ENCODE measurements at regions not wholly inside any gene's neighbourhood (a gene's known extent, or its start where the extent isn't known, plus 50 kb on each side); places are given as distances from the start of the nearest gene placed in this dataset.

GRCh38 chr2:195595825-195596224, 61.2 kb upstream of the SLC39A10 start:
- TF ChIP-seq, protein P1, sequence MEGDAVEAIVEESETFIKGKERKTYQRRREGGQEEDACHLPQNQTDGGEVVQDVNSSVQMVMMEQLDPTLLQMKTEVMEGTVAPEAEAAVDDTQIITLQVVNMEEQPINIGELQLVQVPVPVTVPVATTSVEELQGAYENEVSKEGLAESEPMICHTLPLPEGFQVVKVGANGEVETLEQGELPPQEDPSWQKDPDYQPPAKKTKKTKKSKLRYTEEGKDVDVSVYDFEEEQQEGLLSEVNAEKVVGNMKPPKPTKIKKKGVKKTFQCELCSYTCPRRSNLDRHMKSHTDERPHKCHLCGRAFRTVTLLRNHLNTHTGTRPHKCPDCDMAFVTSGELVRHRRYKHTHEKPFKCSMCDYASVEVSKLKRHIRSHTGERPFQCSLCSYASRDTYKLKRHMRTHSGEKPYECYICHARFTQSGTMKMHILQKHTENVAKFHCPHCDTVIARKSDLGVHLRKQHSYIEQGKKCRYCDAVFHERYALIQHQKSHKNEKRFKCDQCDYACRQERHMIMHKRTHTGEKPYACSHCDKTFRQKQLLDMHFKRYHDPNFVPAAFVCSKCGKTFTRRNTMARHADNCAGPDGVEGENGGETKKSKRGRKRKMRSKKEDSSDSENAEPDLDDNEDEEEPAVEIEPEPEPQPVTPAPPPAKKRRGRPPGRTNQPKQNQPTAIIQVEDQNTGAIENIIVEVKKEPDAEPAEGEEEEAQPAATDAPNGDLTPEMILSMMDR (tag by site-specific recombination; IDR thresholded peaks at IDR 0.05), result no peak
- TF ChIP-seq ZNF549 (tag by site-specific recombination; IDR thresholded peaks at IDR 0.05), result no peak
